SK-N-DZ (cell line): ENCODE measurements at regions not wholly inside any gene's neighbourhood (a gene's known extent, or its start where the extent isn't known, plus 50 kb on each side); places are given as distances from the start of the nearest gene placed in this dataset.

Experiments used
- DNase-seq: peaks from one replicate; pipeline ENCODE4 v3.0.0-alpha.2; 2015; ENCODE audit warnings: low spot score

GRCh38 chr5:159819591-159820411 is 96.5 kb upstream of the ADRA1B start:
- no peak for DNase-seq

- no peak for DNase-seq
These were observed 95.6 kb upstream of the ADRA1B start for GRCh38 chr5:159820692-159821091.

GRCh38 chr5:159821461-159821940 is 94.8 kb upstream of the ADRA1B start:
- no peak for DNase-seq

- DNase-seq, result no peak
These were observed 91.8 kb upstream of the ADRA1B start for GRCh38 chr5:159824188-159825161.

- no peak for DNase-seq
These were observed 90.7 kb upstream of the ADRA1B start for GRCh38 chr5:159825551-159826051.

GRCh38 chr5:159826351-159827214 is 89.7 kb upstream of the ADRA1B start:
- no peak for DNase-seq

- DNase-seq, result no peak
These were observed 88.4 kb upstream of the ADRA1B start for GRCh38 chr5:159827861-159828260.

GRCh38 chr5:159832073-159832472 is 84.2 kb upstream of the ADRA1B start:
- DNase-seq, result no peak

GRCh38 chr5:159833088-159833487 is 83.2 kb upstream of the ADRA1B start:
- DNase-seq, result no peak

- DNase-seq, result no peak
These were observed 82.4 kb upstream of the ADRA1B start for GRCh38 chr5:159833846-159834245.

- no peak for DNase-seq
These were observed 80.7 kb upstream of the ADRA1B start for GRCh38 chr5:159835548-159835947.

- no peak for DNase-seq
These were observed 79.6 kb upstream of the ADRA1B start for GRCh38 chr5:159836691-159837090.

- DNase-seq, result no peak
These were observed 78.4 kb upstream of the ADRA1B start for GRCh38 chr5:159837860-159838259.

- DNase-seq, result no peak
These were observed 77.6 kb upstream of the ADRA1B start for GRCh38 chr5:159838551-159839222.

- DNase-seq, result no peak
These were observed 71.8 kb upstream of the ADRA1B start for GRCh38 chr5:159844267-159845121.

GRCh38 chr5:159849437-159850083 is 66.7 kb upstream of the ADRA1B start:
- no peak for DNase-seq

- no peak for DNase-seq
These were observed 66.1 kb upstream of the ADRA1B start for GRCh38 chr5:159850160-159850559.

- DNase-seq, result no peak
These were observed 65.2 kb upstream of the ADRA1B start for GRCh38 chr5:159851053-159851452.

- DNase-seq, result no peak
These were observed 61.4 kb upstream of the ADRA1B start for GRCh38 chr5:159854916-159855315.
